HFF-Myc (cell line): ENCODE measurements at regions not wholly inside any gene's neighbourhood (a gene's known extent, or its start where the extent isn't known, plus 50 kb on each side); places are given as distances from the start of the nearest gene placed in this dataset.

Experiments
- DNase-seq: peaks from one replicate; pipeline ENCODE4 v3.0.0-alpha.2; 2011; ENCODE audit warnings: low read depth; ENCODE audit errors: extremely low read depth
- H3K4me3 ChIP-seq: replicated peaks from 2 replicates; pipeline ENCODE4 v1.5.1; 2011; ENCODE audit warnings: low read depth, mild to moderate bottlenecking, control low read depth, low read length
- CTCF ChIP-seq: IDR thresholded peaks from 2 replicates; pipeline ENCODE4 v1.5.1; 2012; ENCODE audit warnings: mild to moderate bottlenecking, low read depth, low read length, control low read depth; ENCODE audit errors: missing control alignments

GRCh38 chr16:48950184-48950583, 331.5 kb downstream of the CBLN1 start:
- no peak overlapping the region for H3K4me3 ChIP-seq

GRCh38 chr16:48949636-48950035, 332.0 kb downstream of the CBLN1 start:
- H3K4me3 ChIP-seq: no peak overlapping the region
- no peak for DNase-seq
- TF ChIP-seq CTCF: no peak

More at GRCh38 chr16:48950184-48950583, 331.5 kb downstream of the CBLN1 start:
- no peak for TF ChIP-seq CTCF
- no peak for DNase-seq

GRCh38 chr16:48948911-48949310, 332.7 kb downstream of the CBLN1 start:
- no peak overlapping the region for H3K4me3 ChIP-seq

GRCh38 chr16:48947371-48947713, 334.3 kb downstream of the CBLN1 start:
- no peak for DNase-seq
- no peak overlapping the region for H3K4me3 ChIP-seq

More at GRCh38 chr16:48948911-48949310, 332.7 kb downstream of the CBLN1 start:
- DNase-seq: no peak
- TF ChIP-seq CTCF: no peak

GRCh38 chr16:48946686-48947370, 334.8 kb downstream of the CBLN1 start:
- TF ChIP-seq CTCF: no peak
- no peak for DNase-seq
- H3K4me3 ChIP-seq: no peak overlapping the region

More at GRCh38 chr16:48947371-48947713, 334.3 kb downstream of the CBLN1 start:
- no peak for TF ChIP-seq CTCF

GRCh38 chr16:48942996-48943395, 333.0 kb upstream of the N4BP1 start:
- DNase-seq: no peak
- no peak for TF ChIP-seq CTCF
- no peak overlapping the region for H3K4me3 ChIP-seq

GRCh38 chr16:48936811-48937210, 326.8 kb upstream of the N4BP1 start:
- no peak for TF ChIP-seq CTCF
- no peak for DNase-seq

More at GRCh38 chr16:48936811-48937210, 326.8 kb upstream of the N4BP1 start:
- no peak overlapping the region for H3K4me3 ChIP-seq
